GM23338 (cell line): ENCODE measurements at regions not wholly inside any gene's neighbourhood (a gene's known extent, or its start where the extent isn't known, plus 50 kb on each side); places are given as distances from the start of the nearest gene placed in this dataset.

Source experiments
- TF ChIP-seq, protein P1 (sequence below): IDR thresholded peaks from one replicate; pipeline ENCODE4 v1.6.1; 2018; ENCODE audit warnings: antibody characterized with exemption; ENCODE audit not compliant: unreplicated experiment
- TF ChIP-seq, protein P2 (sequence below), 2 experiments: fragments of 200-600 bp in 1 of 2; sonication (generic) in 1 of 2; conservative IDR thresholded peaks; 2 replicates each; pipeline versions ENCODE4 v1.5.1 to v1.6.1; 2016 to 2017; ENCODE audit warnings: antibody characterized with exemption in 2 of 2, low read depth in 2 of 2, mild to moderate bottlenecking in 2 of 2, moderate library complexity in 1 of 2

- TF ChIP-seq, protein P1, sequence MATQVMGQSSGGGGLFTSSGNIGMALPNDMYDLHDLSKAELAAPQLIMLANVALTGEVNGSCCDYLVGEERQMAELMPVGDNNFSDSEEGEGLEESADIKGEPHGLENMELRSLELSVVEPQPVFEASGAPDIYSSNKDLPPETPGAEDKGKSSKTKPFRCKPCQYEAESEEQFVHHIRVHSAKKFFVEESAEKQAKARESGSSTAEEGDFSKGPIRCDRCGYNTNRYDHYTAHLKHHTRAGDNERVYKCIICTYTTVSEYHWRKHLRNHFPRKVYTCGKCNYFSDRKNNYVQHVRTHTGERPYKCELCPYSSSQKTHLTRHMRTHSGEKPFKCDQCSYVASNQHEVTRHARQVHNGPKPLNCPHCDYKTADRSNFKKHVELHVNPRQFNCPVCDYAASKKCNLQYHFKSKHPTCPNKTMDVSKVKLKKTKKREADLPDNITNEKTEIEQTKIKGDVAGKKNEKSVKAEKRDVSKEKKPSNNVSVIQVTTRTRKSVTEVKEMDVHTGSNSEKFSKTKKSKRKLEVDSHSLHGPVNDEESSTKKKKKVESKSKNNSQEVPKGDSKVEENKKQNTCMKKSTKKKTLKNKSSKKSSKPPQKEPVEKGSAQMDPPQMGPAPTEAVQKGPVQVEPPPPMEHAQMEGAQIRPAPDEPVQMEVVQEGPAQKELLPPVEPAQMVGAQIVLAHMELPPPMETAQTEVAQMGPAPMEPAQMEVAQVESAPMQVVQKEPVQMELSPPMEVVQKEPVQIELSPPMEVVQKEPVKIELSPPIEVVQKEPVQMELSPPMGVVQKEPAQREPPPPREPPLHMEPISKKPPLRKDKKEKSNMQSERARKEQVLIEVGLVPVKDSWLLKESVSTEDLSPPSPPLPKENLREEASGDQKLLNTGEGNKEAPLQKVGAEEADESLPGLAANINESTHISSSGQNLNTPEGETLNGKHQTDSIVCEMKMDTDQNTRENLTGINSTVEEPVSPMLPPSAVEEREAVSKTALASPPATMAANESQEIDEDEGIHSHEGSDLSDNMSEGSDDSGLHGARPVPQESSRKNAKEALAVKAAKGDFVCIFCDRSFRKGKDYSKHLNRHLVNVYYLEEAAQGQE, result no peak
- TF ChIP-seq, protein P2, sequence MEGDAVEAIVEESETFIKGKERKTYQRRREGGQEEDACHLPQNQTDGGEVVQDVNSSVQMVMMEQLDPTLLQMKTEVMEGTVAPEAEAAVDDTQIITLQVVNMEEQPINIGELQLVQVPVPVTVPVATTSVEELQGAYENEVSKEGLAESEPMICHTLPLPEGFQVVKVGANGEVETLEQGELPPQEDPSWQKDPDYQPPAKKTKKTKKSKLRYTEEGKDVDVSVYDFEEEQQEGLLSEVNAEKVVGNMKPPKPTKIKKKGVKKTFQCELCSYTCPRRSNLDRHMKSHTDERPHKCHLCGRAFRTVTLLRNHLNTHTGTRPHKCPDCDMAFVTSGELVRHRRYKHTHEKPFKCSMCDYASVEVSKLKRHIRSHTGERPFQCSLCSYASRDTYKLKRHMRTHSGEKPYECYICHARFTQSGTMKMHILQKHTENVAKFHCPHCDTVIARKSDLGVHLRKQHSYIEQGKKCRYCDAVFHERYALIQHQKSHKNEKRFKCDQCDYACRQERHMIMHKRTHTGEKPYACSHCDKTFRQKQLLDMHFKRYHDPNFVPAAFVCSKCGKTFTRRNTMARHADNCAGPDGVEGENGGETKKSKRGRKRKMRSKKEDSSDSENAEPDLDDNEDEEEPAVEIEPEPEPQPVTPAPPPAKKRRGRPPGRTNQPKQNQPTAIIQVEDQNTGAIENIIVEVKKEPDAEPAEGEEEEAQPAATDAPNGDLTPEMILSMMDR (conservative IDR thresholded peaks at IDR 0.05; ENCODE audit: low read depth in 2 of 2), result no peak
Measured at GRCh38 chr6:21653323-21653722, 59.8 kb downstream of the SOX4 start.
